Neural cell (in vitro differentiated cells): ENCODE measurements at regions not wholly inside any gene's neighbourhood (a gene's known extent, or its start where the extent isn't known, plus 50 kb on each side); places are given as distances from the start of the nearest gene placed in this dataset.

Experiments used
- MXI1 ChIP-seq: fragments of 450-650 bp; conservative IDR thresholded peaks from 2 replicates; pipeline ENCODE4 v1.6.1; 2014; ENCODE audit warnings: antibody characterized with exemption, mild to moderate bottlenecking; ENCODE audit not compliant: poor library complexity, severe bottlenecking
- POLR2AphosphoS5 ChIP-seq: IDR thresholded peaks from 2 replicates; pipeline ENCODE4 v1.6.1; 2012

GRCh38 chr5:68037546-68037945 lies 178.0 kb upstream of the PIK3R1 start:
- TF ChIP-seq POLR2AphosphoS5 (no peak), MXI1 (no peak)
